ENCODE measurements at regions not wholly inside any gene's neighbourhood (a gene's known extent, or its start where the extent isn't known, plus 50 kb on each side); places are given as distances from the start of the nearest gene placed in this dataset.

- TF ChIP-seq CTCF (IDR thresholded peaks at IDR 0.05) (no peak), POLR2A (IDR thresholded peaks at IDR 0.05) (no peak)
Observed at GRCh38 chr1:4139646-4140045, 239.6 kb upstream of the C1orf174 start.
